Adrenal gland (tissue), 5 donors: ENCODE measurements at regions not wholly inside any gene's neighbourhood (a gene's known extent, or its start where the extent isn't known, plus 50 kb on each side); places are given as distances from the start of the nearest gene placed in this dataset.

Source experiments
- POLR2A ChIP-seq, 2 donors: fragments of 450-650 bp; IDR thresholded peaks; one replicate each; pipeline ENCODE4 v1.6.1; 2017; ENCODE audit warnings: antibody characterized with exemption in 2 of 2, mild to moderate bottlenecking in 2 of 2, moderate library complexity in 1 of 2
- TF ChIP-seq, protein P1 (sequence below), 6 experiments: fragments of 450-650 bp in 4 of 6; fragments of 200-600 bp in 2 of 6; sonication (generic) in 1 of 6; IDR thresholded peaks; 1 replicate in 5 of 6; 2 replicates in 1 of 6; pipeline versions ENCODE4 v1.5.1 to v1.8.0; 2016 to 2021; ENCODE audit warnings: antibody characterized with exemption in 6 of 6, mild to moderate bottlenecking in 2 of 6, moderate library complexity in 1 of 6
- donor health status: DM: no; HTN: no; CAD: no.

GRCh38 chr5:173834071-173834771 lies 53.9 kb upstream of the CPEB4 start:
- no peak for TF ChIP-seq POLR2A (IDR thresholded peaks at IDR 0.05)
- TF ChIP-seq, protein P1, sequence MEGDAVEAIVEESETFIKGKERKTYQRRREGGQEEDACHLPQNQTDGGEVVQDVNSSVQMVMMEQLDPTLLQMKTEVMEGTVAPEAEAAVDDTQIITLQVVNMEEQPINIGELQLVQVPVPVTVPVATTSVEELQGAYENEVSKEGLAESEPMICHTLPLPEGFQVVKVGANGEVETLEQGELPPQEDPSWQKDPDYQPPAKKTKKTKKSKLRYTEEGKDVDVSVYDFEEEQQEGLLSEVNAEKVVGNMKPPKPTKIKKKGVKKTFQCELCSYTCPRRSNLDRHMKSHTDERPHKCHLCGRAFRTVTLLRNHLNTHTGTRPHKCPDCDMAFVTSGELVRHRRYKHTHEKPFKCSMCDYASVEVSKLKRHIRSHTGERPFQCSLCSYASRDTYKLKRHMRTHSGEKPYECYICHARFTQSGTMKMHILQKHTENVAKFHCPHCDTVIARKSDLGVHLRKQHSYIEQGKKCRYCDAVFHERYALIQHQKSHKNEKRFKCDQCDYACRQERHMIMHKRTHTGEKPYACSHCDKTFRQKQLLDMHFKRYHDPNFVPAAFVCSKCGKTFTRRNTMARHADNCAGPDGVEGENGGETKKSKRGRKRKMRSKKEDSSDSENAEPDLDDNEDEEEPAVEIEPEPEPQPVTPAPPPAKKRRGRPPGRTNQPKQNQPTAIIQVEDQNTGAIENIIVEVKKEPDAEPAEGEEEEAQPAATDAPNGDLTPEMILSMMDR (IDR thresholded peaks at IDR 0.05): no peak
